H4 (cell line): ENCODE measurements at regions not wholly inside any gene's neighbourhood (a gene's known extent, or its start where the extent isn't known, plus 50 kb on each side); places are given as distances from the start of the nearest gene placed in this dataset.
A peak's percentile ranks its signal among the peaks of the same experiment; 100 is the strongest.
"Not testable (repeated sequence)": the region's sequence is repeated elsewhere in the genome, so short reads cannot be mapped to it uniquely, and the experiment has no call there.

Experiments used
- DNase-seq: peaks from one replicate; pipeline ENCODE4 v3.0.0-alpha.2; 2015; ENCODE audit warnings: low spot score

DNA sequence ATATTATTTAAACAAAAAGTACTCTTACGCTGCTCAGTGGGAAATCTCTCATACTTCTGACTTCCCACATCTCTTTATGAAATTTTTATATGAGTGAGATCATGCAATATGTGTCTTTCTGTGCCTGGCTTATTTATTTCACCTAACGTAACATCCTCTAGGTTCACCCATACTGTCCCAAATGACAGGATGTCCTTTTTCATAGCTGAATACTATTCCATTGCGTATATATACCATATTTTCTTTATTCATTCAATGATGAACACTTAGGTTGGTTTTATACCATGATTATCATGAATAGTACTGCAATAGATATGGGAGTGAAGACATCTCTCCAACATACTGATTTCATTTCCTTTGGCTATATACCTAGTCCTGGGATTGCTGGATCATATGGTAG is 57.8 kb upstream of the TPP2 start:
- no peak for DNase-seq

DNA sequence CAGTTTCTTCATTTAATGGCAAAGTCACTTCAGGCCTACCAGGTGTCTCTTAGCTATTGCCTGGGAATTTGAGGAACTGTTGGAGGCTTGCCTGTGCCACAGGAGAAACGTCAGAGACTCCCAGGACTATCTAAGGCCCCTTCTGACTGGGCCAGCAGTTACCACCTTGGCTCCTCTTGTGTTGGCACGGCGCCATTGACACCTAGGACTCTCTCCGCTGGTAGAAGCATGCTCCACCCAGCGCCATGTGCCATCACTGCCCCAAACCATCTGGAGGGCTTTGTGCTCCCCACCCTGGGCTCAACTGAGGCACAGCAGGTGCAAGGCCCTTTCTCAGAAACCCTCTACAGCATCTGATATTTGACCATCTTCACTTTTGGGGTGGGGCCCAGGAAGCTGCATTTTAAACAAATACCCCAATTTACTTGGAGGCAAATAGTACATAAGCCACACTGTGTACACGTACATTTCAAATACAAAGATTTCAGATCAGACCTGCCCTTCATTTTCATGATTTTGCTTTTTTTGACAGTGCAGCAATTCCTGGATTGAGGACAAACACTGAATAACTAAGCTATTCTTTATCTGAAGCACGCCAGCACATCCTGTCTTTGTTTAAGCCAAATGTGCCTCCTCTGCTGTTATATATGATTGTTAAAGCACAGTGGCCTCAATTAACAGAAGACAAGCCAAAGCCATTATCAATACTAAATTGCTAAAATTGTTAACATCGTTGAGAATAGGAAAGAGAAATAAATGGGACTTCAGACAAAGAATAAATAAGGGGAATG is 59.9 kb upstream of the TPP2 start:
- DNase-seq: no peak

DNA sequence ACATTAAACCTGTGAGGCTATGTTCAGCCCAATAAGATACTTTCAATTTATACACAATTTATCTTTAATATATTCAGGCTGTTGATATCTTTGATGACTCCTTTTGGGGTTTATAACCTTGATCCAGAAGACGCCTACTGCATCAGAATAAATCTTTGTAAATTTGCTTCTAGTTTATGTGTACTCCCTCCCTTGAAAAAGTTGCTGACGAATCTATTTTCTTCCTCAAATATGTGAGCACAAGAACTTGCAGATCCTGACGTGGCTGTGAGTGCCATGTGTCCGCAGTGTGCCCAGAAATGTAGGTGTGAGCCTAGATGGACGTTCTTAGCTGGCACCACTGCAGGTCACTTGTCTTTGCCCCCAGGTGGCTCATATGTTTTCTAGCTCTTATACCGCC is 60.6 kb upstream of the TPP2 start:
- DNase-seq: no peak

DNA sequence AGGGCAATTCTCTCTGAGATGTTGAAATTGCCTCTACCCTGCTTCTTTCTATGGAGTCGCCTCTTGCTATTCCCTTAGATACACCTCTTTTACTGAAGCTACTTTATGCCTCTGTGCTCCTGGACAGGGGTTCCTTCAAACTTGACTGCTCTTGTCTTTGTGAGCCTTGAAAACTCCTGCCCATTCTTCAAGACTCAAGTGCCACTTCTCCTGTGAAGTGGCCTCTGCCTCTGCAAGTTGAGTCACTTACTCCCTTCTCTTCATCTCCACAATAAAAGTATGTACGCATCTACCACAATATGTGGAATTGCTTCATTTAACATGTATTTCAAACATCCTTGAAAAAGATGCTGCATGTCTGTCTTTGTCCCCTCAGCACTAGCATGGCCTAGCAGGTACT is 66.0 kb upstream of the TPP2 start:
- no peak for DNase-seq

DNA sequence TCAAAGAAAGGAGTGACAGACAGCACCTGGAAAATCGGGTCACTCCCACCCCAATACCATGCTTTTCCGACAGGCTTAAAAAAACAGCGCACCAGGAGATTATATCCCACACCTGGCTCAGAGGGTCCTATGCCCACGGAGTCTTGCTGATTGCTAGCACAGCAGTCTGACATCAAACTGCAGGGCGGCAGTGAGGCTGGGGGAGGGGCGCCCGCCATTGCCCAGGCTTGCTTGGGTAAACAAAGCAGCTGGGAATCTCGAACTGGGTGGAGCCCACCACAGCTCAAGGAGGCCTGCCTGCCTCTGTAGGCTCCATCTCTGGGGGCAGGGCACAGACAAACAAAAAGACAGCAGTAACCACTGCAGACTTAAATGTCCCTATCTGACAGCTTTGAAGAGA is 74.5 kb upstream of the TPP2 start:
- DNase-seq: not testable (repeated sequence)

DNA sequence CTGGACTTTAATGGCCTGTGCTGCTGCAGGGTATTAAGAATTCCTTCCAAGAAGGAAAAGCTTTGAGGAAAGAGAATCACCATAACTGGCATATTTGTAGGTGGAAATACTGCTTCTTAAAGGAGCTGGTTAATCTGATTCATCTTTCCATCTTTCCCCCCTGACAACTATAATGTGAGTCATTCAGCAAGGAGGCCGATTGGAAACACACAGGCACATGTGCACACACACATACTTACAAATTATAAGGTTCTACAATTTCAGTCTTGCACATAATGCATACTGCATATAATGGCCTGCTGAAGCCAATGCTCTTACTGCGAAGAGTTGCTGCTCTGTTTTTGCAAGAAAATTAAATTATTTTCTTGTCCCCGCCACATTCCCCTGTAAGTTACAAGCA is 78.8 kb upstream of the TPP2 start:
- no peak for DNase-seq

DNA sequence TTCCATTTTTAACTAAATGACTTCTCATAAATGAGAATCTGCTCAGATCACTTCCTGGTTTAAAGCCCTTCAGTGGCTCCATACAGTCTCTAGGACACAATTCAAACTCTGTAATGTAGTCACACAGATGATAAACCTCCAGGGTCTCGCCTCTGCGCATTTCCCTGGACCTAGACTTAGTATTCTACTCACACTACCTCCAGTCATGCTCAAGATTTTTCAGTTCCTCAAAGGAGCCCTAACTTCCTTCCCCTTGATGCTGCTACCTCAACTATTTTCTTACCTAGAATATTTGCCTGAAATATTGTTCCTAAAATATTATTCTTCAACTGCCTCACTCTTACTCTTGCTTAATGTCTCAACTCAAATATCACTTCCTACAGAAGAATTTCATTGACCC is 86.7 kb upstream of the TPP2 start:
- no peak for DNase-seq

DNA sequence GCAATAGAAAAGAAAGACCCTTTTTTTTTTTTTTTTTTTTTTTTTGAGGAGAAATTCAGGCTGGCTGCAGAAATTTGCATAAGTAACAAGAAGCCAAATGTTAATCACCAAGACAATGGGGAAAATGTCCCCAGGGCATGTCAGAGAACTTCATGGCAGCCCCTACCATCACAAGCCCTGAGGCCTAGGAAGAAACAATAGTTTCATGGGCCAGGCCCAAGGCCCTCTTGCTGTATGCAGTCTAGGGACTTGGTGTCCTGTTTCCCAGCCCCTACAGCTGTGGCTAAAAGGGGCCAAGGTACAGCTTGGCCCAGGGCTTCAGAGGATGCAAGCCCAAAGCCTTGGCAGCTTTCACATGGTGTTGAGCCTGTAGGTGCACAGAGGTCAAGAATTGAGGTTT is 88.4 kb upstream of the TPP2 start:
- DNase-seq: no peak

DNA sequence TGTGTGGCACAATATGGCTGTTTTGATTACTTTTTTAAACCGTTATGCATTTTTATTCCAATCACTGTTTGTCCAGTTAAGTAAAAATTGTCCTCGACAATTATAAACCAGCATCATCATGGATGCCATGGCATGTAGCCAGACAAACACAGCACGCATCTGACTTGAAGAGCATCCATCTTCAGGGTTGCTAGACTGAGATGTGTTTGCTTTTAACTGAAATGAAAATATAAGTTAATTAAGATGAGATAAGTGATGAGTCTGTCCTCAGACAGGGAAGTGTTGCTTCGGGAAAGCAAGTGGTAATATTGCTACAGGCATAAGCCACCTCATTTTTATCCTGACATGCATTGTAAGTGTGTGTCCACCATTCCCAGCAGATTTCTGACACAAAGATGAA is 92.8 kb upstream of the TPP2 start:
- DNase-seq: no peak

DNA sequence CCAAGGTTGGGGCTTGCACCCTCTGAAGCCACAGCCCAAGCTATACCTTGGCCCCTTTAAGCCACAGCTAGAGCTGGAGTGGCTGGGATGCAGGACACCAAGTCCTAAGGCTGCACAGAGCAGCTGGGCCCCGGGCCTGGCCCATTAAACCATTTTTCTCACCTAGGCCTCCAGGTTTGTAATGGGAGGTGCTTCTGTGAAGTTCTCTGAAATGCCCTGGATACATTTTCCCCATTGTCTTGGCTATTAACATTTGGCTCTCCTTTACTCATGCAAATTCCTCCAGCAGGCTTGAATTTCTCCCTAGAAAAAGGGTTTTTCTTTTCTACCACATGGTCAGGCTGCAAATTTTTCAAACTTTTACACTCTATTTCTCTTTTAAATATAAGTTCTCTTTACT is 93.8 kb upstream of the FGF14 start:
- no peak for DNase-seq

DNA sequence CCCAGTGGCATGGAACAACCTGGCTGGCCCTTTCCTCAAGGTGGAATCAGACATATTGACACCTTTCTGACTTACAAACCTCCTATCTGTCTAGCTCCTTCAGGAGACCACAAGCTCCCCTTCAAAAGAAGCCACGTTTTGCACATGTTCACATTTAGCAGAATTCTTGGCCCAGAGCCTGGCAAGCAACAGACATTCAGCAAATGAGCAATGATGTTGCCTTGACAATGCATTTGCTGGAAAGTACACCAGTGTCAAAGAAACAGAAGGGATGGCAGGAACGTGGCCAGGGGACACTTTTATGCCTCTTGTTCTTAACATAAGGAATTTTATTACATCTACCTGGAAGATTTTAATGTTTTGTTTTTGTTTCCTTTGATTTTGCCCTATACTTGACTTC is 85.5 kb upstream of the FGF14 start:
- DNase-seq: no peak

DNA sequence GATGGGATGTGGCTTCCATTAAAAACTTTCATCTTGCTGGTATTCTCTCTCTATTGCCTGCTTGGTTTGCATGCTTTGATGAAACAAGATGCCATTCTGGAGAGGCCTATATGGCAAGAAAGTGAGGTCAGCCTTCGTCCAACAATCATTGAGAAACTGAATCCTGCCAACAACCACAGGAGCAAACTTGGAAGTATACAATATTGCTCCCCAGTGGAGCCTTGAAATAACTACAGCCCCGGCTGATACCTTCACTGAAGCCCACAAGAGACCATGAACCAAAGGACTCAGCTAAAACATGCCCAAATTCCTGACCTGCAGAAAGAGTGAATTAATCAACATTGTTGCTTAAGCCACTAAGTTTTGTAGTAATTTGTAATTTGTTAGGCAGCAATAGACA is 82.5 kb upstream of the FGF14 start:
- DNase-seq: peak; percentile 4

DNA sequence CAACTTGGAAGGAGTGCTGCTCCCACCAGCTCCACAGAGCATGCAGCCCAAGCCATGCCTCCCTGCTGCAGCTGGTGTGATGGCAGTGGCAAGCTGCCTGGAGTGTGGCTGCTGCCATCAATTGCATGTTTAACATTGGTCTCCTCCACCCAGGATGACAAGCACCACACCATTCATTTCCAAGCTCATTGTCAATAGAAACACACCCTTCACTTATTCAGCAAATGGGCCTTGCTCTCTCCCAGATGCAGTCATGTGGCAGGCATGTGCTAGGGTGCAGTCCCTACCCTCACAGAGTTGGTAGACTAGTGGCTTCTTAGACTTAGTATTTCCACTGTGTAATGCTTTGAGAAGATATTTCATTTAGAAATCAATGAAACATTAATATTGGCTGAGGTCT is 70.8 kb upstream of the FGF14 start:
- no peak for DNase-seq

DNA sequence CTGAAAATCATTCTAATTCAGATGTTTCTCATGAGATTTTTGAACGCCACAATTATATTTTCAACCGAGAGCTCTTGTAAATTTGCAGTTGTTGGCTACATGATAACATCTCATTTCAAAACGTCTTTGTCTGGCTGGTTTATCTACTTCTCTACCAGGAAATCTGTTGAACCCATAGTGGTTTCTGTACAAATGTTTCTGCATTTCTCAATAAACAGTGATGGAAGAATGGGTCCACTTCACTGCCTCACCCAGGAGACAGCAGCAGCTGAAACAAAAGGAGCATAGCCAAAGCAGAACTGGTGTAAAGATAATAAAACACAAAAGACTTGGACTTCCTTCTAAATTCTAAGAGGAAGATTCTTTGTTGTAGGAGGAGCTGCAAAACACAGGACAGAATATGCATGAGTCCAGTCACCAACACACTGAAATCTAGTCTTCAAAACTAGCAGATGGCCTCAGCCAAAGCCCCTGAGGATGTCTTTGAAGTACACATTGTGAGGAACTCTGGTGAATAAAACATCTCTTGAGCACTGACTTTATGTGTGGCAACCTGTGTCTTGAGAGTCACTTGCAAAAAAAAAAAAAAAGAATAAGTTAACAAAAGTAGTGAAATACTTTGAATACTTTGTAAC is 68.6 kb upstream of the FGF14 start:
- no peak for DNase-seq

DNA sequence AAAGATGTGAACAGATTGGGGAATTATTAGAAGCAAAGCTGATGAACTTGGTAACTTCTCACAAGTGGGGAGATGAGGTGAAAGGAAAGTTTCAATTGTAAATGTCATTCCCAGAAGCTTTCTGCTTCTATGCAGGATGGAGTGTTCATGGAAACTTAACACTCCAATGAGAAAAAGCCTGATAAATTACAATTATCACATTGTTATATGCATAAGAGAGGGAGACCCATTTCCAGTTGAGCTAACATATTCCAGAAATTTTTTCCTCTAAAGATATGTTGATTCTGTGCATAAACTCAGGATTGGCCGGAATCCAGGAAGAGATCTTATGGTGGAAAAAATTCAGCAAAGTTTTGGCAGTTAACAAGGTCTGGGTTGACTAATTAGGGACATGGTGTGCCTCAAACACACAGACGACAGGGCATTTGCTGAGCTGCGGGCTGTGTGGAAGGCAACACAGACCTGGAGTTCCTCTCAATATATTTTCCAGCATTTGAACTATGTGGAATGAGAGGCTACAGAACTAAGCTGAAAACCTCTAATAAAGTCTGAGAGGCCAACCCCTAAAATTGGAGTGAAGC is 64.9 kb upstream of the FGF14 start:
- DNase-seq: no peak

DNA sequence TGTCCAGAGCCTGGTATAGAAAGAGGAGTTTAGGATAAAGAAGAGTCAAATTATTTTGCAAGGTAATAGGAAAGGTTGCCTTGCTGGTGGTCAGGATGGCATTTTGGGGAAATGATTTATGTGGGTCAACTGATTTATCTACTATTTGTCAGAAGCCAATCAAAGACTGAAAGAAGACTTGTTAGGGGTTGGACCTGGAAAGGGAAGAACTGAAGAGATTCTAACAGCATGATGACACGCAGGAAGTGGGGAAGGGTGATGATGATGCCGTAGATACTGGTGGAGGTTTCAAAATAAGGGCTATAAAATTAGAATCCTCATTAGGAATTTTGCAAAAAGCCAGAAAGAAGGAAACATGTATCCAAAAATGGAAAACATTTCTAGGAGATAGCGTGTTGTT is 60.7 kb upstream of the FGF14 start:
- no peak for DNase-seq

DNA sequence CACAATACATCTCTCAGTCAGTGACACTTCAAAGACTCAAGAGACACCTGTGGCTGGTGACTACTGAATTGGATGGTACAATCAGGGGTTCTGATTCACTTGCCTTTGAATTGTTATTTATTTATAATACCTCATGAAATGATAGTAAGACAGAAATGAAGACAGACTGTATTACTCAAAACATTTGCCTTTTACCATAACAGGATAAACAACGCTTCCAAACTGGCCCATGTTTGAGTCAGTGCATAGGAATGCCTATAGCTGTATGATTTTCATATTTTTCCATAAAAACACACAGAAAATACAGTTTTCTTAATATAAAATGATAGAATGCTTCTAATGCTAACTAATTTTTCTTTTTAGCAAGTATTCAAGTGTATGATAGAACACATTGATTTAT is 59.5 kb upstream of the FGF14 start:
- DNase-seq: no peak

DNA sequence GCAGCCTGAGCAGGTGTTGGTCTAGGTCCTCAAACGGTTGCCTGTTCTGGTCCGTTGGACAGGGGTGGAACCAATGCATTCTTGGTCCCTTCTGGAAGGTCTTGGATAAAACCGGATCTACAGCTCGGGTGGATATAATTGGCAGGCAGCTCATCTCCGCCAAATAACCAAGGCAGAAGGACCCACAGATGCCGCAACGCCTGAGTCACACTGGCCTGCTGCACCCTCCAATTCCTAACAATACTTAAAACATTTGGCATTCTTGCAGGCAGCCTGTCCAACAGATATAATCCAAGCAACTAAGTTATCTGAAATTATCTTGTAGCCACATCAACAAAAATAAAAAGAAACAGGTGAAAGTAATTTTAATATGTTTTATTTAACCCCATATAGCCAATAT is 59.0 kb upstream of the FGF14 start:
- DNase-seq: no peak

DNA sequence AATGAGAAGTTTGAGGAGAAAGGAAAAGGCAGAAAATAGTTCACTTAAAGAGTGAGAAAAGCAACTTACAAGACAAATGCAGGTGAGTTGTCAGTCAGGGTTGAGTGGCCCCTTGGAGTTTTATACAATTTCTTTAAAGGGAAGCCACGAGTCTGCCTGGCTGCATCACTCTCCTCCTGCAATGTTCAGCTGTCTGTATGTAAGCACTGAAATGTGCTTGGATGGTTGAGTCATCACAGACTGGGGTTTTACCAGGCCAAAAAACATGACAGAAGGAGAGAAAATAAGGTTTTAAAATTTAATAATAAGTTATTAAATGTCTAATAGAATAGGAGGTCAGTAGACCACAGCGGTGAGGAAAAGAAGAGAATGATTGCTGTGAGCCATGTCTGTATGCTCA is 51.0 kb upstream of the FGF14 start:
- no peak for DNase-seq
